ENCODE measurements at regions not wholly inside any gene's neighbourhood (a gene's known extent, or its start where the extent isn't known, plus 50 kb on each side); places are given as distances from the start of the nearest gene placed in this dataset.

- TF ChIP-seq CTCF (IDR thresholded peaks at IDR 0.05), result no peak
- TF ChIP-seq POLR2A (IDR thresholded peaks at IDR 0.05), result no peak
Measured at GRCh38 chr1:164311377-164311776, 247.6 kb upstream of the PBX1 start.

Measured in heart left ventricle (tissue), 13 donors.